HT1080 (cell line): ENCODE measurements at regions not wholly inside any gene's neighbourhood (a gene's known extent, or its start where the extent isn't known, plus 50 kb on each side); places are given as distances from the start of the nearest gene placed in this dataset.
A peak's percentile ranks its signal among the peaks of the same experiment; 100 is the strongest.

Source experiments
- DNase-seq: peaks from one replicate; pipeline ENCODE4 v3.0.0-alpha.2; 2015; ENCODE audit warnings: low read depth

DNA sequence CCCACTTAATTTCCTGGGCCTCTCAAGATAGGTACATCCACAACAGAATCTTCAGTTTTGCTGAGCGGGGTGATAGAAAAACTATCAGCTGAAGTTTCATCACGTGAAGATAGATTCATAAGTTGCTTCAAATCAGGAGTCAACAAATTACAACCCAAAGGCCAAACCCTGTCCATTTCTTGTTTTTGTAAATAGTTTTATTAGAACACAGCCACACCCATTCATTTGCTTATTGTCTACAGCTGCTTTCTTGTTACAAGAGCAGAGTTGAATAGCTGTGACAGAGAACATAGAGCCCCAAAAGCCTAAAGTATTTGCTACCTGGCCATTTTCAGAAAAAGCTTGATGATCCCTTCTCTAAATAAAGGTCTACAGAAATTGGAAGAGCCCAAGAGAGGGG is 300.1 kb upstream of the CDH5 start:
- DNase-seq: no peak

GRCh38 chr16:66065925-66066324 is 300.6 kb upstream of the CDH5 start:
- DNase-seq: no peak

- no peak for DNase-seq
These were observed 301.5 kb upstream of the CDH5 start for GRCh38 chr16:66064801-66065530.

GRCh38 chr16:66058832-66059231 is 307.7 kb upstream of the CDH5 start:
- DNase-seq: no peak

DNA sequence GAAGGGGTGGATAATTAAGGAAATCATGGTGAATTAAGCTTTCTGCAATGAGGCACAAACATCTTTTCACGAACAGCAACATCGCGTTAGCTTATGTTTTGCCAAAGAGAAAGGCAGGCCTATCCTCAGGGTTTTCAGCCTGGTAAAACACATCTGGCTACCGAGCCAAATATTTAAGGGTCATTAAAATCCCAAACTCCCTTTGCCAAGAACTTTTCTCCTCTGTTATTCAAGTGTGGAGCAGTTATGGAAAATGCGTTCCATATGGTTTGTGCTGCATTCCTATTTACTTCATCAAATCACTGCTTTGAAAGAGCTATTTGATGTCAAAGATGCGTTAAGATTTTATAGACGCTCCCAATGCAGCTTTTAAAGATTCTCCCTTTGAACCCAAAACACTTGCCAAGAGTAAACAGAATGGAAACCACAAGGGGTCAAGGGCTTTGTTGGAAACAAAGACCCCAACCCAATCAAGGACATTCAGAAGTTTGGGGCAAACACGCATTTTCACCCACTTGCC is 308.3 kb upstream of the CDH5 start:
- DNase-seq: no peak

- no peak for DNase-seq
These were observed 309.4 kb upstream of the CDH5 start for GRCh38 chr16:66057057-66057456.

DNA sequence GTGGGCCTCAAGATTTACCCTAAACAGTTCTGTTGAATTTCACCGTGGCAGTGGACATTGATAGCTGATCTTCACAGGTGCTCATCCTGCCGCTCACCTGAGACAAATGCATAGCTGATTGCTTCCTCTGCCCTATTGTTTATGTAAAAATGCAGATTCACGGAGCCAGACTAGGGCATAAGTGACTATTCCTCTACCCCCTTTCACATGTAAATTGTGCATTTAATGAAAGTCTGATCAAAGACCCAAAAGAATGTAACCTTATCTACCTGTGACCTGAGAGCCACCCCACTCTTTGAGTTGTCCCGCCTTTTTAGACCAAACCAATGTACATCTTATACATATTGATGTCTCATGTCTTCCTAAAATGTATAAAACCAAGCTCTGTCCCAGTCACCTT is 312.4 kb upstream of the CDH5 start:
- no peak for DNase-seq

DNA sequence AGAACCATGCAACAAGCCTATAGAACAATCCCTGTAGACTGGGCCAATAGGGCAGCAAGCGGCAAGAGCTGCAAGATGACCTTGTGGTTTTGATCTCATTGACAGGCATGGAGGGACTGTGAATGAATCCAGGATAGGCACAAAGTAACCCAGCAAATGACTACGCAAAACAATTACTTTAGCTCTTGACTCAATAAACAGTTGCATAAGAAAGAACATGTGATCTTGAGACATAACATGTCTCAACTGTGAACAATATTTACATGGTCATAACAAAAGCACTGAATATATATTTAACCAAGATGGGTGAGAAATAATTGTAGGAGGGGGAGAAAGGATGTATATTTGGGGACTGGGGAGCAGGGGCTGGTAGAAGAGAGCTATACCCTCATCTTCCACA is 313.7 kb upstream of the CDH5 start:
- DNase-seq: no peak

DNA sequence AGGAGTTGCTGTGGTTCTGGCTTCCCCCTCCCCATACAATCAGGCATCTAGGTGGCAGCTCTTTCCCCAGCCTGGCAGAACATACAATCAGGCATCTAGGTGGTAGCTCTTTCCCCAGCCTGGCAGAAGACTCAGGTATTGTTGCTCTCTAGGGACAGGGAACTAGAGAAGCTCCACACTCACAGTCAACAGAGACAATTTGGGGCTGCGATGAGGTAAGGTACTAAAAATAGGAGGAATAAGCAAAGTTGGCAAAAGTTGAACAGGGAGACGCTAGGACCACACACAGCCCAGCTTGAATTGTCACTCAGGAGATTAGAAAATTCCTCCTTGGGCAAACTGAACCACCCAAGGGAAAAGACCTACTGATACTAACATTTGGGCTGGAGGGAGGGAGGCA is 315.5 kb upstream of the CDH5 start:
- no peak for DNase-seq

- no peak for DNase-seq
These were observed 316.6 kb upstream of the CDH5 start for GRCh38 chr16:66049865-66050264.

DNA sequence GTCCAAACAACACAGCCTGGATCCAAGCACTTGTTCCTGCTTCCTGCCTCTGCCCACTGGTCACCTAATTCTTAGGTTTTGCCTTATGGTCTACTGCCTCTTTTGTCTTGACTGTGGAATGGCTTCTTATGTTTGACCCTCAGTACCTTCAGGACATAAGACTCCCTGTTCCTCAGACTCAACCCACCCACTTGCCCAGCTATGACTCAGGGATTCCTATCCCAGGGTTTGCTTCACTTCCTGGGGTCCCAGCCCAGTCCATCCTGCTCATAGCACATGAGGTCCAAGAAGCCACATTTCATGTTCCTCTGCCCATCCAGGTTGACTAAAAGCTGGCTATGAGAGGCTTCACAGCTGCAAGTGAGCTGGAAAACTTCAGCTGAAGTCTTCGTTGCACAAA is 320.9 kb upstream of the CDH5 start:
- DNase-seq: peak; percentile 26

DNA sequence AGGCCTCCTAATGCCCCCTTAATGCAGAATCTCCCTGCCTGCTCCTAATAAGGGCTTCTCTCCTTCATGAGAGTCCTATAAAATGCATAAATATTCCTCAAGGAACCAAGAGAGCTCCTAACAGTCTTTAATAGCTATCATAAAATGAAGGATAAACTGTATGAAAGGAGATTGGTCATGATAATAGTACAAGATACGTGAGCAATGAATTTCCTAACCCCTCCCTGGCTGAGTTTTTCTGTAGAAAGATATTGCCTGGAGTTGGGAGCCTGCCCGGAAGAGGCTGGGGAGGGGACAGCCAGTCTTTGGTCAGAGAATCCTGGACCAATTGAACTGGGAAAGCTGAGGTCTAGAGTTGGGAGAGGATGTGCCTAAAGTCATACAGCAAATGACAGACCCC is 321.9 kb upstream of the CDH5 start:
- DNase-seq: no peak

DNA sequence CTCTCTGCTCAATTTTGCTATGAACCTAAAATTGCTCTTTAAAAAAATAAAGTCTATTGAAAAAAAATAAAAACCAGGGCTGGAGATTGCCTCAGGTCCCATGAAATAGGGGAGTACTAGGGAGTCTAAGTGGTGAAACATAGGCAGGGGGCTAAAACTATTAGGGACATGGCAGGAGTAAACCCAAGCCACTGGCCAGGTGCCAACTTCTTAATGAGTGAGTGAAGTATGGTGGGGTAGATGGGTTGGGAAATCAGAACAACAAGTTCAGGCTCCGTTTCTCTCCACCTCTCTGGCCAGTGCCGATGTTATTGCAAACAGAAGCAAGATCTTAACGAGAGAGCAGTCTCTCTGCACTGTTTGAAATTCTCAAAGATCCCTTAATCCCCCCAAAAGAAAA is 322.4 kb upstream of the CDH5 start:
- DNase-seq: no peak

GRCh38 chr16:66043326-66043725 is 323.2 kb upstream of the CDH5 start:
- DNase-seq: no peak

- DNase-seq: no peak
These were observed 324.1 kb upstream of the CDH5 start for GRCh38 chr16:66042341-66042740.

DNA sequence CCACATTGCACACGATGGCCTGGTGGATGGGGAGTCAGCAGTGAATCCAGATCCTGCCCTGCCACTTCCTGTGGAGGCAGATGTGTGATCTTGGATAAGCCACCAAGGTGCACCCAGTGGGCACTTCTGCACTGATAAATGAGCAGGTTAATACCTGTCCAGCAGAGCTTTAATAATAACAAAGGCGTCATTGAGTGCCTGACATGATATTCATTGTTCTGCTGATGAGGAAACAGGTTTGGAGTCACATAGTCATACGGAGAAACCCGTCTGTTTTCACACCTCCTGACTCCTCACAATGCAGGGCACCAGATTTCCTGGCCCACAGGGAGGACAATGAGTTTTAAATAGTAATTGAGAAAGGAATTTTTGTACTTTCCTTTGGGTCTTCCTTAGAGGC is 324.6 kb upstream of the CDH5 start:
- no peak for DNase-seq

- no peak for DNase-seq
These were observed 326.7 kb upstream of the CDH5 start for GRCh38 chr16:66039793-66040192.

DNA sequence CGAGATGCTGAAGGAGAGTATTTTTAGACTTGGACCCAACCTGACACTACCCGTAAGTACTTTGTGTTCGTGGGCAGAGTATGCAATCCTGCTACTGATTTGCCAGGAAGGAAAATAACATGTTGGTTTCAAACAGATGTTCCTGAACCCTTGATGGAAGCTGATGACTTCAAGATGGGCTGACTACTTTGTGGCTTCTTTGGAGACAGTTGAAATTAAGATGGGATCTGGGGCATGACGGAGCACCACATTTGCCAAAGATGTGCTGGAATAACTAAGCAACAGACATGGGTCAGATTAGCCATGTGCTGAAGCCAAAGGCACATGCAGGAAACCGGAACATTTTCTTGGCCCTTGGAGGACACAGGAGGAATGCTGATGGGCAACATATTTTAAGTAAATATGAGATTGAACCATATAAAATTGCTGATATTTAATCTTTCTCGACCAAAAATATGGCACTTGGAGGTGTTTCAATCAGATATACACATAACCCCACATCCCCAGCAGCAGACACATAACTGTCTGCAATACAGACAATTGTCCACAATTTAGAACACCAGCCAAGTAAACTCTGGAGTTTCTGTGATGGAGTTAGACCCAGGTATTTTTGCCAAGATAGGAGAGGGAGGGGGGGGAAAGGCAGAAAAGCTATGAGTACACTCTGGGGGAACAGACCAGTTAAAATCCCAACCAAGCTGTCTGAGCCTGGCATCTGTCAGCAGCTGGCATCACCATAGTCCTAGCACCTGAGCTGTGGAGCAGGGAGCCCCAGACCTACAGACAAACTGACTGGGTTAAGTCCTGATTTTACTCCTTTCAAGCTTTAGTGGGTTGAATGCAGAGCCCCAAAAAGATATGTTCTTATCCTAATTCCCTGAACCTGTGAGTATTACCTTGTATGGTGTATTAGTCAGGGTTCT is 329.4 kb upstream of the CDH5 start:
- DNase-seq: no peak

- peak; percentile 7 for DNase-seq
These were observed 330.3 kb upstream of the CDH5 start for GRCh38 chr16:66036184-66036583.

DNA sequence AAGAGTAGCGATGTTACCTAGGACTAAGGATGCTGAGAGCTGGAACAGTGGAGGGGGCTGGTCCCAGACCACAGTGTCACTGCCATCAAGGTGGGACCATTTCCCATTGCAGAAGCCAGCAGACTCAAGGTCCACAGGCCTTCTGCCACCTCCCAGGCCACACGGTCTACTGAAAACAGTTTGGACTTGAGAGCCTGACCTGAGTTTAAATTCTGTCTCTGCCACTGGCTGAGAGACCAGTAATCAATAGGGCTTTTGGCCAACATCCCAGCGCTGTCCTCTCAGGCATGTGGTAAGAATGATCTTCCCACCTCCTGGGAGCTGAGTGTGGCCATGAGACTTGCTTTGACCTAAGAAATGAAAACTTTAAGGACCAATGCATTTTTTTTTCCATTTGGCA is 331.4 kb upstream of the CDH5 start:
- no peak for DNase-seq

DNA sequence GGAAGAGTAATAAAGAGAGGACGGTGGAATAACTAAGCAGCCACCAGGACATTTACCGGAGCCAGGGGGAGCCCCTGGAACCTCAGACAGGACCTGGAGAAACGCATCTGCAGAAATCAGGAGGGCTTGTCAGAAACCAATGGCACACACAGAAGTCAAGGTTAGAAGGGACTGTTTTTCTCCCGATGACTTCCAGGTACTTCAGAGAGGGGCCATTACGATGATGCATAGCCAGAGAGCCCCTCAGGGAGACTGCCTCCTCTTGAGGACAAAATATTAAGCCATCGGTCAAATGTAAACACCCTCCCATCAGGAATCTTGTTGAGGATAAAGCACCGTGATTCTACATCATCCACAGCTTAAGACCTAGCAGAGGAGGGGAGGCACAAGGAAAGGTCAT is 333.6 kb upstream of the CDH5 start:
- no peak for DNase-seq

DNA sequence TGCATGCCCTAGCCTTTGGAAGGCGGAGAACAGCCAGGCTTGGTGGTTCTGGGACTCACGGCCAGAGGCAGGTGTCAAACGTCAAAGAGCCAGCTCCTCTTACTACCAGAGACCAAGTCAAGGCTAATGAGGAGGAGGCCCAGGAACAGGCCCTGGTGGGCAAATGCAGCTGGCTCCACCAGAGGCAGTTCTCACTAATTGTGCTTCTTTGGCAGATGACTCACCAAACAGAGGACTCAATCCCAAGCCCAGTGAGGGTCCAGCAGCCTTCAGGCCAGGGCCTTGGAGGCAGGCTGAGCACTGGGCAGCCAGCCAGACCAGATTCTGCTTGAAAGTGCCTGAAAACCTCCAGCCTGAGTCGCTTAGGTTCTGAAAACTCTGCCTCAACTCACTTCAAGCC is 336.5 kb upstream of the CDH5 start:
- no peak for DNase-seq
